SK-N-SH treated with all-trans-retinoic acid at 6 μM for 48 hours (cell line): ENCODE measurements at regions not wholly inside any gene's neighbourhood (a gene's known extent, or its start where the extent isn't known, plus 50 kb on each side); places are given as distances from the start of the nearest gene placed in this dataset.

Source experiments
- CSDC2 ChIP-seq: fragments of 250-450 bp; sonication (Bioruptor Pico); IDR thresholded peaks from 2 replicates; pipeline ENCODE4 v1.5.0; 2020; ENCODE audit warnings: mild to moderate bottlenecking, moderate library complexity
- ESRRG ChIP-seq: fragments of 250-450 bp; sonication (Bioruptor Pico); IDR thresholded peaks from 2 replicates; pipeline ENCODE4 v1.6.1; 2021; ENCODE audit warnings: mild to moderate bottlenecking
- GLIS3 ChIP-seq: fragments of 250-450 bp; sonication (Bioruptor Pico); IDR thresholded peaks from 2 replicates; pipeline ENCODE4 v1.5.0; 2020; ENCODE audit warnings: mild to moderate bottlenecking, moderate library complexity
- RARB ChIP-seq: fragments of 250-450 bp; sonication (Bioruptor Pico); IDR thresholded peaks from 2 replicates; pipeline ENCODE4 v1.8.0; 2021; ENCODE audit warnings: mild to moderate bottlenecking, moderate library complexity
- SNAI2 ChIP-seq: fragments of 250-450 bp; sonication (Bioruptor Pico); IDR thresholded peaks from 2 replicates; pipeline ENCODE4 v1.5.0; 2020; ENCODE audit warnings: mild to moderate bottlenecking, moderate library complexity
- TOX ChIP-seq: fragments of 250-450 bp; sonication (Bioruptor Pico); IDR thresholded peaks from 2 replicates; pipeline ENCODE4 v1.8.0; 2021; ENCODE audit warnings: mild to moderate bottlenecking, moderate library complexity, borderline replicate concordance
- ZC3H10 ChIP-seq: fragments of 250-450 bp; sonication (Bioruptor Pico); IDR thresholded peaks from 2 replicates; pipeline ENCODE4 v1.5.1; 2021; ENCODE audit warnings: mild to moderate bottlenecking, moderate library complexity
- ZFP3 ChIP-seq: fragments of 250-450 bp; sonication (Bioruptor Pico); IDR thresholded peaks from 2 replicates; pipeline ENCODE4 v1.5.0; 2020; ENCODE audit warnings: mild to moderate bottlenecking, moderate library complexity
- ZNF70 ChIP-seq: fragments of 450-650 bp; formaldehyde crosslinking; IDR thresholded peaks from 2 replicates; pipeline ENCODE4 v1.5.0; 2020; ENCODE audit warnings: mild to moderate bottlenecking, moderate library complexity
- TF ChIP-seq, protein P1 (sequence below): fragments of 250-450 bp; sonication (Bioruptor Pico); IDR thresholded peaks from 2 replicates; pipeline ENCODE4 v1.8.0; 2021; ENCODE audit warnings: low read depth, mild to moderate bottlenecking, moderate library complexity, borderline replicate concordance
- TF ChIP-seq, protein P2 (sequence below): fragments of 250-450 bp; sonication (Bioruptor Pico); IDR thresholded peaks from 2 replicates; pipeline ENCODE4 v1.5.1; 2021; ENCODE audit warnings: mild to moderate bottlenecking, moderate library complexity
- TF ChIP-seq, protein P3 (sequence below): fragments of 250-450 bp; sonication (Bioruptor Pico); IDR thresholded peaks from 2 replicates; pipeline ENCODE4 v1.8.0; 2020; ENCODE audit warnings: mild to moderate bottlenecking, moderate library complexity, borderline replicate concordance

DNA sequence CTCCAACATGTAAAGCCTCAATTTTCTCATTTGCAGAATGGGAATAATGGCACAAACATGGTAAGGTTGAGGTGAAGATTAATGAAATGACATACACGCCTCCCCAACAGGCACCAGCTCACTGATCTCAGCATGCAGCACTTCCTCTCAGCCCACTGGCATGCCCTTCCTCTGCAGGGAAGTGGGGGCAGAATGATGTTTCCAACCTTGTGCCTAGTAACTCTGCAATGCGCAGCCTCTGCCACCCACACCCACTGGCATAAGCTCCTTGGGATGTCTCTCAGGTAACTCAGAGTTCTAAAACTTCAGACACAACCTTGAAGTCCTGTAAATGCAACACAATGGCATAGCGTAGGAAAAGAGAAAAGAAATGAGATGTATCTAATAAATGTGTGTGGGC is 540.7 kb downstream of the HTR7 start:
- TF ChIP-seq ZNF70, result no peak
- TF ChIP-seq CSDC2 (CRISPR knock-in tag), result no peak
- TF ChIP-seq, protein P1, sequence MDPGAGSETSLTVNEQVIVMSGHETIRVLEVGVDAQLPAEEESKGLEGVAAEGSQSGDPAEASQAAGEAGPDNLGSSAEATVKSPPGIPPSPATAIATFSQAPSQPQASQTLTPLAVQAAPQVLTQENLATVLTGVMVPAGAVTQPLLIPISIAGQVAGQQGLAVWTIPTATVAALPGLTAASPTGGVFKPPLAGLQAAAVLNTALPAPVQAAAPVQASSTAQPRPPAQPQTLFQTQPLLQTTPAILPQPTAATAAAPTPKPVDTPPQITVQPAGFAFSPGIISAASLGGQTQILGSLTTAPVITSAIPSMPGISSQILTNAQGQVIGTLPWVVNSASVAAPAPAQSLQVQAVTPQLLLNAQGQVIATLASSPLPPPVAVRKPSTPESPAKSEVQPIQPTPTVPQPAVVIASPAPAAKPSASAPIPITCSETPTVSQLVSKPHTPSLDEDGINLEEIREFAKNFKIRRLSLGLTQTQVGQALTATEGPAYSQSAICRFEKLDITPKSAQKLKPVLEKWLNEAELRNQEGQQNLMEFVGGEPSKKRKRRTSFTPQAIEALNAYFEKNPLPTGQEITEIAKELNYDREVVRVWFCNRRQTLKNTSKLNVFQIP, result no peak
- TF ChIP-seq, protein P2, sequence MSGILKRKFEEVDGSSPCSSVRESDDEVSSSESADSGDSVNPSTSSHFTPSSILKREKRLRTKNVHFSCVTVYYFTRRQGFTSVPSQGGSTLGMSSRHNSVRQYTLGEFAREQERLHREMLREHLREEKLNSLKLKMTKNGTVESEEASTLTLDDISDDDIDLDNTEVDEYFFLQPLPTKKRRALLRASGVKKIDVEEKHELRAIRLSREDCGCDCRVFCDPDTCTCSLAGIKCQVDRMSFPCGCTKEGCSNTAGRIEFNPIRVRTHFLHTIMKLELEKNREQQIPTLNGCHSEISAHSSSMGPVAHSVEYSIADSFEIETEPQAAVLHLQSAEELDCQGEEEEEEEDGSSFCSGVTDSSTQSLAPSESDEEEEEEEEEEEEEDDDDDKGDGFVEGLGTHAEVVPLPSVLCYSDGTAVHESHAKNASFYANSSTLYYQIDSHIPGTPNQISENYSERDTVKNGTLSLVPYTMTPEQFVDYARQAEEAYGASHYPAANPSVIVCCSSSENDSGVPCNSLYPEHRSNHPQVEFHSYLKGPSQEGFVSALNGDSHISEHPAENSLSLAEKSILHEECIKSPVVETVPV, result no peak
- TF ChIP-seq, protein P3, sequence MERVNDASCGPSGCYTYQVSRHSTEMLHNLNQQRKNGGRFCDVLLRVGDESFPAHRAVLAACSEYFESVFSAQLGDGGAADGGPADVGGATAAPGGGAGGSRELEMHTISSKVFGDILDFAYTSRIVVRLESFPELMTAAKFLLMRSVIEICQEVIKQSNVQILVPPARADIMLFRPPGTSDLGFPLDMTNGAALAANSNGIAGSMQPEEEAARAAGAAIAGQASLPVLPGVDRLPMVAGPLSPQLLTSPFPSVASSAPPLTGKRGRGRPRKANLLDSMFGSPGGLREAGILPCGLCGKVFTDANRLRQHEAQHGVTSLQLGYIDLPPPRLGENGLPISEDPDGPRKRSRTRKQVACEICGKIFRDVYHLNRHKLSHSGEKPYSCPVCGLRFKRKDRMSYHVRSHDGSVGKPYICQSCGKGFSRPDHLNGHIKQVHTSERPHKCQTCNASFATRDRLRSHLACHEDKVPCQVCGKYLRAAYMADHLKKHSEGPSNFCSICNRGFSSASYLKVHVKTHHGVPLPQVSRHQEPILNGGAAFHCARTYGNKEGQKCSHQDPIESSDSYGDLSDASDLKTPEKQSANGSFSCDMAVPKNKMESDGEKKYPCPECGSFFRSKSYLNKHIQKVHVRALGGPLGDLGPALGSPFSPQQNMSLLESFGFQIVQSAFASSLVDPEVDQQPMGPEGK (CRISPR knock-in tag), result no peak
- TF ChIP-seq ESRRG (CRISPR knock-in tag), result no peak
- no peak for TF ChIP-seq ZC3H10 (CRISPR knock-in tag)
- TF ChIP-seq GLIS3 (CRISPR knock-in tag), result no peak
- TF ChIP-seq RARB, result no peak
- no peak for TF ChIP-seq SNAI2 (CRISPR knock-in tag)
- TF ChIP-seq TOX, result no peak
- no peak for TF ChIP-seq ZFP3 (CRISPR knock-in tag)
